RWPE2 (cell line): ENCODE measurements at regions not wholly inside any gene's neighbourhood (a gene's known extent, or its start where the extent isn't known, plus 50 kb on each side); places are given as distances from the start of the nearest gene placed in this dataset.
A peak's percentile ranks its signal among the peaks of the same experiment; 100 is the strongest.

Source experiments
- ATAC-seq: fragments of 200-7000 bp; cut with Tn5 transposase; 3 replicates; pipeline ENCODE4 v1.9.1; 2021; ENCODE audit warnings: low read depth
- DNase-seq: peaks from one replicate; pipeline ENCODE4 v3.0.0-alpha.2; 2020; ENCODE audit warnings: low spot score
- H3K27ac ChIP-seq: fragments of 450-650 bp; 2 replicates; pipeline ENCODE4 v1.5.1; 2017; ENCODE audit warnings: mild to moderate bottlenecking; ENCODE audit not compliant: poor library complexity, severe bottlenecking
- H3K27me3 ChIP-seq: fragments of 250-450 bp; sonication (Bioruptor Pico); 2 replicates; pipeline ENCODE4 v1.5.1; 2021; ENCODE audit warnings: mild to moderate bottlenecking, moderate library complexity; ENCODE audit not compliant: insufficient read depth, poor library complexity, severe bottlenecking
- H3K36me3 ChIP-seq: fragments of 250-450 bp; sonication (Bioruptor Pico); 2 replicates; pipeline ENCODE4 v1.5.1; 2020; ENCODE audit warnings: low read depth, mild to moderate bottlenecking, moderate library complexity
- H3K4me1 ChIP-seq: fragments of 250-450 bp; sonication (Bioruptor Pico); 2 replicates; pipeline ENCODE4 v1.5.1; 2021; ENCODE audit warnings: mild to moderate bottlenecking, moderate library complexity; ENCODE audit not compliant: insufficient read depth, poor library complexity, severe bottlenecking
- H3K4me3 ChIP-seq: fragments of 250-450 bp; sonication (Bioruptor Pico); 2 replicates; pipeline ENCODE4 v1.5.1; 2021; ENCODE audit warnings: mild to moderate bottlenecking, moderate library complexity; ENCODE audit not compliant: severe bottlenecking
- H3K9me3 ChIP-seq: fragments of 250-450 bp; sonication (Bioruptor Pico); 2 replicates; pipeline ENCODE4 v1.5.1; 2021; ENCODE audit warnings: mild to moderate bottlenecking, moderate library complexity; ENCODE audit not compliant: severe bottlenecking
- TF ChIP-seq, protein P1 (sequence below): fragments of 450-650 bp; IDR thresholded peaks from one replicate; pipeline ENCODE4 v1.5.1; 2017; ENCODE audit warnings: mild to moderate bottlenecking, moderate library complexity; ENCODE audit not compliant: poor library complexity, severe bottlenecking

DNA sequence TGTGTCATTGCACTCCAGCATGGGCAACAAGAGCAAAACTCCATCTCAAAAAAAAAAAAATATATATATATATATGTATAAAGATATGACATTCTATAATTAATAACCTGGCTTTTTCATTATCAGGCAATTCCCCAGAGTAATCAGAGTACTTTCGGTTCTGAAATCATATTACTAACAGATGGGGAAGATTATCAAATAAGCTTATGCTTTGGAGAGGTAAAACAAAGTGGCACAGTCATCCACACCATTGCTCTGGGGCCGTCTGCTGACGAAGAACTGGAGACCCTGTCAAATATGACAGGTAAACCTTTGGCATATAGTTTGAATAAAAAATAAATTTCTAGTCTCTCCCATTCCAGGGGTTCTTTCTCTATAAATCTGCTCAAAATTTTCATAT is 58.5 kb upstream of the SH3GLB1 start:
- Histone ChIP-seq H3K36me3 (no peaks in the 10 kb centered on the region), H3K27me3 (no peaks in the 10 kb centered on the region), H3K27ac (no peak overlapping the region), H3K4me1 (peaks cover 10% of the 10 kb centered on the region), H3K9me3 (no peaks in the 10 kb centered on the region), H3K4me3 (no peak overlapping the region)
- TF ChIP-seq, protein P1, sequence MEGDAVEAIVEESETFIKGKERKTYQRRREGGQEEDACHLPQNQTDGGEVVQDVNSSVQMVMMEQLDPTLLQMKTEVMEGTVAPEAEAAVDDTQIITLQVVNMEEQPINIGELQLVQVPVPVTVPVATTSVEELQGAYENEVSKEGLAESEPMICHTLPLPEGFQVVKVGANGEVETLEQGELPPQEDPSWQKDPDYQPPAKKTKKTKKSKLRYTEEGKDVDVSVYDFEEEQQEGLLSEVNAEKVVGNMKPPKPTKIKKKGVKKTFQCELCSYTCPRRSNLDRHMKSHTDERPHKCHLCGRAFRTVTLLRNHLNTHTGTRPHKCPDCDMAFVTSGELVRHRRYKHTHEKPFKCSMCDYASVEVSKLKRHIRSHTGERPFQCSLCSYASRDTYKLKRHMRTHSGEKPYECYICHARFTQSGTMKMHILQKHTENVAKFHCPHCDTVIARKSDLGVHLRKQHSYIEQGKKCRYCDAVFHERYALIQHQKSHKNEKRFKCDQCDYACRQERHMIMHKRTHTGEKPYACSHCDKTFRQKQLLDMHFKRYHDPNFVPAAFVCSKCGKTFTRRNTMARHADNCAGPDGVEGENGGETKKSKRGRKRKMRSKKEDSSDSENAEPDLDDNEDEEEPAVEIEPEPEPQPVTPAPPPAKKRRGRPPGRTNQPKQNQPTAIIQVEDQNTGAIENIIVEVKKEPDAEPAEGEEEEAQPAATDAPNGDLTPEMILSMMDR, result no peak
- ATAC-seq (no peak), DNase-seq (no peak)

DNA sequence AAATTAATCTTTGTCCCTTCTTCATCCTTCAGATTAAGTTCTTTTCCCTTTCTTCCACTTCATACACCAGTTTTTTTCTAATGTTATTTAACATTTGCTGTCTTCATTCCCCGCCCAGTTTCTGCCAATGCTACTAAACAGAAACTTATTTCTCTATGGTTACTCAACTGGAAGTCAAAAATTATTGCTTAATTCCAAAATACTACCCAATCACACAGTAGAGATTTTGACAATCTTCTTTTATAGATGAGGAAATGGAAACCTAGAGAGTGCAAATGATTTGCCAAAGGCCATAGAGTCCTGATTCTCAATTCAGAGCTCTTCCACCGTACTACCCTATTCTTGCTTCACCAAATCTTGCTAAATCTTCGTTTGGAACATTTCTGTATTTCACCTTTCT is 58.1 kb upstream of the SH3GLB1 start:
- H3K27ac ChIP-seq, result no peak overlapping the region
- peaks cover 10% of the 10 kb centered on the region for H3K4me1 ChIP-seq
- no peak overlapping the region for H3K4me3 ChIP-seq
- TF ChIP-seq, protein P1, result no peak
- H3K9me3 ChIP-seq, result no peaks in the 10 kb centered on the region
- no peak for ATAC-seq
- H3K36me3 ChIP-seq, result no peaks in the 10 kb centered on the region
- no peak for DNase-seq
- H3K27me3 ChIP-seq, result no peaks in the 10 kb centered on the region

DNA sequence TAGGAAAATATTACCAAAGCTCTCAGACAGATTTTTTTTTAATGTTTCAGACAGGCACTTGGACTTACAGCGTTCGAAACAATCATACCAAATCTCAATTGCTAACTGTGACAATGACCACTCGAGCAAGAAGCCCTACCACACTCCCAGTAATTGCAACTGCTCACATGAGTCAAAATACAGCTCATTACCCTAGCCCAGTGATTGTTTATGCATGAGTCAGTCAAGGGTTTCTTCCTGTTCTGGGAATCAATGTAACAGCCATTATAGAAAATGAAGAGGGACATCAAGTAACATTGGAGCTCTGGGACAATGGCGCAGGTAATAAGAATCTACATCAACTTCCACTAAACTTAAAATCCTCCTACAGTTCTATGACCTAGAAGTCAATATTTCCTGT is 56.1 kb upstream of the SH3GLB1 start:
- ATAC-seq (peak; percentile 99), DNase-seq (no peak)
- TF ChIP-seq, protein P1, result no peak
- peaks cover 10% of the 10 kb centered on the region for H3K4me1 ChIP-seq
- peak overlapping the region; percentile 3 for H3K27ac ChIP-seq
- H3K4me3 ChIP-seq, result no peak overlapping the region
- no peaks in the 10 kb centered on the region for H3K36me3 ChIP-seq
- no peaks in the 10 kb centered on the region for H3K9me3 ChIP-seq
- no peaks in the 10 kb centered on the region for H3K27me3 ChIP-seq

GRCh38 chr1:86649618-86650017 is 54.8 kb upstream of the SH3GLB1 start:
- Histone ChIP-seq H3K4me1 (peaks cover 10% of the 10 kb centered on the region), H3K27ac (no peak overlapping the region), H3K9me3 (no peaks in the 10 kb centered on the region), H3K4me3 (no peak overlapping the region), H3K27me3 (no peaks in the 10 kb centered on the region), H3K36me3 (no peaks in the 10 kb centered on the region)
- DNase-seq (no peak), ATAC-seq (no peak)
- TF ChIP-seq, protein P1, result no peak

GRCh38 chr1:86650065-86650464 is 54.3 kb upstream of the SH3GLB1 start:
- Histone ChIP-seq H3K27ac (no peak overlapping the region), H3K4me3 (no peak overlapping the region), H3K4me1 (peaks cover 10% of the 10 kb centered on the region), H3K27me3 (no peaks in the 10 kb centered on the region), H3K36me3 (no peaks in the 10 kb centered on the region), H3K9me3 (no peaks in the 10 kb centered on the region)
- DNase-seq (no peak), ATAC-seq (no peak)
- TF ChIP-seq, protein P1, result no peak
